ENCODE measurements at regions not wholly inside any gene's neighbourhood (a gene's known extent, or its start where the extent isn't known, plus 50 kb on each side); places are given as distances from the start of the nearest gene placed in this dataset.
A peak's percentile ranks its signal among the peaks of the same experiment; 100 is the strongest.

GRCh38 chr9:102867488-102867887 lies 127.6 kb upstream of the CYLC2 start:
- H3K27ac ChIP-seq, result peak overlapping the region; percentile 12 to 65
- no peak for DNase-seq (ENCODE audit: low spot score)

GRCh38 chr9:102862478-102862877 lies 132.7 kb upstream of the CYLC2 start:
- Histone ChIP-seq H3K27me3 (no peaks in the 10 kb centered on the region), H3K9me3 (no peaks in the 10 kb centered on the region), H3K36me3 (no peaks in the 10 kb centered on the region), H3K4me1 (peaks cover 0 to 4% of the 10 kb centered on the region in 2 donors), H3K27ac (no peak overlapping the region), H3K4me3 (no peak overlapping the region)
- no peak for TF ChIP-seq CTCF (IDR thresholded peaks at IDR 0.05)
- DNase-seq (ENCODE audit: low spot score), result no peak

More at GRCh38 chr9:102867488-102867887, 127.6 kb upstream of the CYLC2 start:
- Histone ChIP-seq H3K36me3 (no peaks in the 10 kb centered on the region), H3K4me1 (peaks cover 0 to 8% of the 10 kb centered on the region in 2 donors), H3K4me3 (no peak overlapping the region), H3K27me3 (no peaks in the 10 kb centered on the region), H3K9me3 (no peaks in the 10 kb centered on the region)
- no peak for TF ChIP-seq CTCF (IDR thresholded peaks at IDR 0.05)

GRCh38 chr9:102855641-102856040 lies 139.5 kb upstream of the CYLC2 start:
- Histone ChIP-seq H3K9me3 (no peaks in the 10 kb centered on the region), H3K36me3 (no peaks in the 10 kb centered on the region), H3K4me1 (no peaks in the 10 kb centered on the region), H3K27me3 (no peaks in the 10 kb centered on the region), H3K27ac (no peak overlapping the region), H3K4me3 (no peak overlapping the region)
- TF ChIP-seq CTCF (IDR thresholded peaks at IDR 0.05), result no peak
- no peak for DNase-seq (ENCODE audit: low spot score)

DNA sequence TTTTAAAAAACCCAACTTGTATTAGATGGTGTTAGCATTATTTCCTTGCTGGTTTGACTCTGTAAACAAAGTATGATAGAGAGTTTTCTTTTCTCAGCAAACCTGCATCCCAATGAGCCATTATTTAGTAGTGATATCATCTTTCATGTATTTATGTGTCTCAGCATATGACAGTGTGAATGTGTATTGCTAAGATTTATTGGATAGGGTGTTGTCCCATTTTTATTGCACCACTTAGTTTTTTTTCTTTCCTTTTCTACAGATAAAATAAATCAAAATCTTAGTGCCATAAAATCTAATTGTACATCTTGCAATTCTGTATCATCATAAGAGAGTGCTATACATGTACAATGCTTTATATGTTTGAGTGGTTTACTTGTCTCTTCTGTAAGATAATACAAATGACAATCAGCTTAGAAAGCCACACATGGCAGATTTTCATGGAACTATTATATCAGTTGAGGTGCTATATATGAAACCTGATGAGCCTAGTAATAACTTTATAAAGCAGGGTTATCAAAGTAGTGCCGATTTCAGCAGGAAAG lies 149.2 kb upstream of the CYLC2 start:
- DNase-seq (ENCODE audit: low spot score), result no peak
- Histone ChIP-seq H3K4me1 (no peaks in the 10 kb centered on the region), H3K9me3 (no peaks in the 10 kb centered on the region)

GRCh38 chr9:102844716-102845115 lies 150.4 kb upstream of the CYLC2 start:
- TF ChIP-seq CTCF (IDR thresholded peaks at IDR 0.05), result no peak
- Histone ChIP-seq H3K4me1 (no peaks in the 10 kb centered on the region), H3K9me3 (no peaks in the 10 kb centered on the region), H3K27me3 (no peaks in the 10 kb centered on the region), H3K4me3 (no peak overlapping the region), H3K36me3 (no peaks in the 10 kb centered on the region), H3K27ac (no peak overlapping the region)
- DNase-seq (ENCODE audit: low spot score), result no peak

More for the DNA sequence above, 149.2 kb upstream of the CYLC2 start:
- no peaks in the 10 kb centered on the region for H3K36me3 ChIP-seq
- no peaks in the 10 kb centered on the region for H3K27me3 ChIP-seq
- TF ChIP-seq CTCF (IDR thresholded peaks at IDR 0.05), result no peak
- H3K27ac ChIP-seq, result no peak overlapping the region
- no peak overlapping the region for H3K4me3 ChIP-seq

DNA sequence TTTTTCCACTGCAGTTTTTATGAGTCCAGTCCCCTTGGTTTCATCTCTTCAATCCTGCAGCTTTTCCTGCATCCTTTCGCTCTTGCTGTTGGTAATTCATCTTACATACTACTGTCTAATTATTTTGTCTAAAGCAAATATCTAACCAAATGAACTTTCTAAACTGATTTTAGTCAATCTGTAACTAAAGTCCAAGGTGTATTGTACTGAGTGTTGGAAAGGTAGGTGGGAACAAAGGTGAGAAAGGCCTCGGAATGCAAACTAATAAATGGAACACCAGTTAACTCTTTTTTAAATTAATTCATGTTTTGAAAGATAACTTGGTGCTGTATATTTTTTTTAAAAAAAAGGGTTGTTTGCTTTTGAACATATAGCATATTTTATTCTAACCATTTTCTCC lies 152.7 kb upstream of the CYLC2 start:
- Histone ChIP-seq H3K27ac (no peak overlapping the region), H3K36me3 (no peaks in the 10 kb centered on the region), H3K4me3 (no peak overlapping the region), H3K9me3 (no peaks in the 10 kb centered on the region), H3K4me1 (no peaks in the 10 kb centered on the region), H3K27me3 (no peaks in the 10 kb centered on the region)
- no peak for DNase-seq (ENCODE audit: low spot score)
- TF ChIP-seq CTCF (IDR thresholded peaks at IDR 0.05), result no peak

All from right atrium auricular region (tissue), 2 donors.